Activated CD8-positive, alpha-beta T cell treated with anti-CD3 and anti-CD28 coated beads, Interleukin-2, amount 10 ng/mL, durations not matched to agents 7 days and 5 days (primary cell): ENCODE measurements at regions not wholly inside any gene's neighbourhood (a gene's known extent, or its start where the extent isn't known, plus 50 kb on each side); places are given as distances from the start of the nearest gene placed in this dataset.

Experiments
- ATAC-seq: fragments of 150-1000 bp; cut with Tn5 transposase; one replicate; pipeline ENCODE4 v1.10.0; 2021; ENCODE audit warnings: moderate library complexity
- CTCF ChIA-PET: fragments of 350-600 bp; sonication (Branson Sonifier 250); formaldehyde crosslinking; loops from one replicate; lab custom pipeline; 2021; ENCODE audit warnings: antibody characterized with exemption; lab: Charles Lee
- POLR2A ChIA-PET: fragments of 350-600 bp; sonication (Branson Sonifier 250); formaldehyde crosslinking; loops from one replicate; lab custom pipeline; 2021; ENCODE audit warnings: antibody characterized with exemption; lab: Charles Lee
- DNase-seq: peaks from one replicate; pipeline ENCODE4 v3.0.0-alpha.2; 2020
- H3K27ac Mint-ChIP-seq: one replicate; pipeline ENCODE4 v1.8.0; 2021; ENCODE audit warnings: mild to moderate bottlenecking, mixed read lengths
- H3K27me3 Mint-ChIP-seq: one replicate; pipeline ENCODE4 v1.8.0; 2021; ENCODE audit warnings: low read depth, mixed read lengths
- H3K36me3 Mint-ChIP-seq: one replicate; pipeline ENCODE4 v1.8.0; 2021; ENCODE audit warnings: low read depth, mixed read lengths
- H3K4me1 Mint-ChIP-seq: one replicate; pipeline ENCODE4 v1.8.0; 2021; ENCODE audit warnings: low read depth, mixed read lengths
- H3K4me3 Mint-ChIP-seq: one replicate; pipeline ENCODE4 v1.8.0; 2021; ENCODE audit warnings: mild to moderate bottlenecking, mixed read lengths
- H3K9me3 Mint-ChIP-seq: one replicate; pipeline ENCODE4 v1.8.0; 2022; ENCODE audit warnings: mixed read lengths; ENCODE audit not compliant: insufficient read depth

GRCh38 chr7:88664630-88665233 is 94.8 kb upstream of the ZNF804B start:
- ChIA-PET POLR2A (no interaction called here), CTCF (no interaction called here)
- Mint-ChIP-seq H3K36me3 (no peaks in the 10 kb centered on the region), H3K27ac (no peak overlapping the region), H3K9me3 (no peaks in the 10 kb centered on the region), H3K4me1 (no peaks in the 10 kb centered on the region), H3K4me3 (no peak overlapping the region), H3K27me3 (no peaks in the 10 kb centered on the region)
- ATAC-seq (no peak), DNase-seq (no peak)

- H3K4me1 Mint-ChIP-seq: no peaks in the 10 kb centered on the region
- H3K4me3 Mint-ChIP-seq: no peak overlapping the region
- DNase-seq (no peak), ATAC-seq (no peak)
- H3K9me3 Mint-ChIP-seq: no peaks in the 10 kb centered on the region
- no peaks in the 10 kb centered on the region for H3K36me3 Mint-ChIP-seq
- ChIA-PET CTCF (no interaction called here), POLR2A (no interaction called here)
- no peaks in the 10 kb centered on the region for H3K27me3 Mint-ChIP-seq
- H3K27ac Mint-ChIP-seq: no peak overlapping the region
Measured at GRCh38 chr7:88661921-88662320, 97.6 kb upstream of the ZNF804B start.

GRCh38 chr7:88647825-88648224 is 111.7 kb upstream of the ZNF804B start:
- ATAC-seq: no peak
- no peaks in the 10 kb centered on the region for H3K27me3 Mint-ChIP-seq
- no peaks in the 10 kb centered on the region for H3K4me1 Mint-ChIP-seq
- CTCF ChIA-PET: no interaction called here
- DNase-seq: no peak
- H3K36me3 Mint-ChIP-seq: no peaks in the 10 kb centered on the region
- H3K27ac Mint-ChIP-seq: no peak overlapping the region
- no peaks in the 10 kb centered on the region for H3K9me3 Mint-ChIP-seq
- no peak overlapping the region for H3K4me3 Mint-ChIP-seq
- POLR2A ChIA-PET: no interaction called here

- H3K36me3 Mint-ChIP-seq: no peaks in the 10 kb centered on the region
- H3K27me3 Mint-ChIP-seq: no peaks in the 10 kb centered on the region
- ATAC-seq: no peak
- ChIA-PET POLR2A (no interaction called here), CTCF (no interaction called here)
- H3K9me3 Mint-ChIP-seq: no peaks in the 10 kb centered on the region
- no peak overlapping the region for H3K4me3 Mint-ChIP-seq
- H3K4me1 Mint-ChIP-seq: no peaks in the 10 kb centered on the region
- no peak for DNase-seq
- no peak overlapping the region for H3K27ac Mint-ChIP-seq
Measured at GRCh38 chr7:88638583-88638982, 120.9 kb upstream of the ZNF804B start.

GRCh38 chr7:88637795-88638194 is 121.7 kb upstream of the ZNF804B start:
- Mint-ChIP-seq H3K4me3 (no peak overlapping the region), H3K4me1 (no peaks in the 10 kb centered on the region), H3K27me3 (no peaks in the 10 kb centered on the region), H3K27ac (no peak overlapping the region), H3K36me3 (no peaks in the 10 kb centered on the region), H3K9me3 (no peaks in the 10 kb centered on the region)
- POLR2A ChIA-PET: no interaction called here
- ATAC-seq: no peak
- DNase-seq: no peak
- CTCF ChIA-PET: no interaction called here

- H3K27me3 Mint-ChIP-seq: no peaks in the 10 kb centered on the region
- ChIA-PET CTCF (no interaction called here), POLR2A (no interaction called here)
- H3K36me3 Mint-ChIP-seq: no peaks in the 10 kb centered on the region
- no peak overlapping the region for H3K4me3 Mint-ChIP-seq
- H3K4me1 Mint-ChIP-seq: no peaks in the 10 kb centered on the region
- ATAC-seq (no peak), DNase-seq (no peak)
- no peak overlapping the region for H3K27ac Mint-ChIP-seq
- H3K9me3 Mint-ChIP-seq: peaks cover 1% of the 10 kb centered on the region
Measured at GRCh38 chr7:88635149-88635548, 124.4 kb upstream of the ZNF804B start.

GRCh38 chr7:88629559-88629958 is 129.9 kb upstream of the ZNF804B start:
- H3K4me1 Mint-ChIP-seq: no peaks in the 10 kb centered on the region
- no peaks in the 10 kb centered on the region for H3K27me3 Mint-ChIP-seq
- H3K4me3 Mint-ChIP-seq: no peak overlapping the region
- H3K9me3 Mint-ChIP-seq: peaks cover 7% of the 10 kb centered on the region
- H3K36me3 Mint-ChIP-seq: no peaks in the 10 kb centered on the region
- no peak for DNase-seq
- no peak overlapping the region for H3K27ac Mint-ChIP-seq
- ChIA-PET CTCF (no interaction called here), POLR2A (no interaction called here)
- ATAC-seq: no peak

GRCh38 chr7:88628363-88629085 is 131.0 kb upstream of the ZNF804B start:
- H3K4me1 Mint-ChIP-seq: no peaks in the 10 kb centered on the region
- CTCF ChIA-PET: no interaction called here
- H3K9me3 Mint-ChIP-seq: peaks cover 7% of the 10 kb centered on the region

GRCh38 chr7:88617185-88617584 is 142.3 kb upstream of the ZNF804B start:
- no peak overlapping the region for H3K4me3 Mint-ChIP-seq
- no peak for ATAC-seq
- no peak overlapping the region for H3K27ac Mint-ChIP-seq
- no peaks in the 10 kb centered on the region for H3K27me3 Mint-ChIP-seq
- no peaks in the 10 kb centered on the region for H3K4me1 Mint-ChIP-seq
- POLR2A ChIA-PET: no interaction called here
- CTCF ChIA-PET: no interaction called here
- H3K36me3 Mint-ChIP-seq: no peaks in the 10 kb centered on the region
- no peaks in the 10 kb centered on the region for H3K9me3 Mint-ChIP-seq
- DNase-seq: no peak

More at GRCh38 chr7:88628363-88629085, 131.0 kb upstream of the ZNF804B start:
- POLR2A ChIA-PET: no interaction called here
- no peak for ATAC-seq
- no peak overlapping the region for H3K27ac Mint-ChIP-seq
- DNase-seq: no peak
- H3K4me3 Mint-ChIP-seq: no peak overlapping the region
- H3K36me3 Mint-ChIP-seq: no peaks in the 10 kb centered on the region
- no peaks in the 10 kb centered on the region for H3K27me3 Mint-ChIP-seq

GRCh38 chr7:88615336-88615735 is 144.2 kb upstream of the ZNF804B start:
- Mint-ChIP-seq H3K27ac (no peak overlapping the region), H3K9me3 (no peaks in the 10 kb centered on the region), H3K27me3 (no peaks in the 10 kb centered on the region), H3K36me3 (no peaks in the 10 kb centered on the region), H3K4me1 (no peaks in the 10 kb centered on the region), H3K4me3 (no peak overlapping the region)
- POLR2A ChIA-PET: no interaction called here
- no peak for ATAC-seq
- CTCF ChIA-PET: no interaction called here
- no peak for DNase-seq

- DNase-seq: no peak
- no peak for ATAC-seq
- POLR2A ChIA-PET: no interaction called here
- Mint-ChIP-seq H3K36me3 (no peaks in the 10 kb centered on the region), H3K27me3 (no peaks in the 10 kb centered on the region), H3K4me3 (no peak overlapping the region), H3K9me3 (no peaks in the 10 kb centered on the region), H3K27ac (no peak overlapping the region), H3K4me1 (no peaks in the 10 kb centered on the region)
- CTCF ChIA-PET: no interaction called here
Measured at GRCh38 chr7:88614736-88615135, 144.8 kb upstream of the ZNF804B start.

- Mint-ChIP-seq H3K4me3 (no peak overlapping the region), H3K9me3 (no peaks in the 10 kb centered on the region), H3K36me3 (no peaks in the 10 kb centered on the region), H3K27me3 (no peaks in the 10 kb centered on the region), H3K4me1 (no peaks in the 10 kb centered on the region), H3K27ac (no peak overlapping the region)
- ATAC-seq (no peak), DNase-seq (no peak)
- POLR2A ChIA-PET: no interaction called here
- CTCF ChIA-PET: no interaction called here
Measured at GRCh38 chr7:88610942-88611341, 148.6 kb upstream of the ZNF804B start.

GRCh38 chr7:88600695-88601094 is 158.8 kb upstream of the ZNF804B start:
- POLR2A ChIA-PET: no interaction called here
- H3K27ac Mint-ChIP-seq: no peak overlapping the region
- ATAC-seq (no peak), DNase-seq (no peak)
- H3K4me3 Mint-ChIP-seq: no peak overlapping the region
- CTCF ChIA-PET: no interaction called here
- H3K4me1 Mint-ChIP-seq: no peaks in the 10 kb centered on the region
- no peaks in the 10 kb centered on the region for H3K27me3 Mint-ChIP-seq
- no peaks in the 10 kb centered on the region for H3K36me3 Mint-ChIP-seq
- no peaks in the 10 kb centered on the region for H3K9me3 Mint-ChIP-seq
